Tibial nerve (tissue), 4 donors: ENCODE measurements at regions not wholly inside any gene's neighbourhood (a gene's known extent, or its start where the extent isn't known, plus 50 kb on each side); places are given as distances from the start of the nearest gene placed in this dataset.

Experiments used
- CTCF ChIP-seq, 5 experiments: fragments of 200-600 bp in 3 of 5; fragments of 450-650 bp in 2 of 5; sonication (generic) in 3 of 5; IDR thresholded peaks; one replicate each; pipeline ENCODE4 v1.5.1; 2016 to 2019; ENCODE audit warnings: antibody characterized with exemption in 5 of 5, mild to moderate bottlenecking in 3 of 5, moderate library complexity in 2 of 5
- EP300 ChIP-seq, 2 donors: sonication (generic); formaldehyde crosslinking; IDR thresholded peaks; one replicate each; pipeline ENCODE4 v1.6.1; 2017; ENCODE audit warnings: antibody characterized with exemption in 2 of 2, mild to moderate bottlenecking in 1 of 2
- POLR2A ChIP-seq, 2 donors: fragments of 450-650 bp; IDR thresholded peaks; one replicate each; pipeline ENCODE4 v1.6.1; 2017; ENCODE audit warnings: antibody characterized with exemption in 2 of 2, mild to moderate bottlenecking in 2 of 2, moderate library complexity in 2 of 2

GRCh38 chr2:8015848-8016600 is 665.8 kb upstream of the ID2 start:
- TF ChIP-seq CTCF (IDR thresholded peaks at IDR 0.05) (no peak), POLR2A (IDR thresholded peaks at IDR 0.05) (no peak), EP300 (IDR thresholded peaks at IDR 0.05) (no peak)
